ENCODE measurements at regions not wholly inside any gene's neighbourhood (a gene's known extent, or its start where the extent isn't known, plus 50 kb on each side); places are given as distances from the start of the nearest gene placed in this dataset.

- Histone ChIP-seq H3K9me3 (ENCODE audit: insufficient read depth, low read length) (no peaks in the 10 kb centered on the region), H3K27ac (ENCODE audit: low read depth, low read length) (no peak overlapping the region), H2AFZ (ENCODE audit: low read depth, low read length, severe bottlenecking) (no peak overlapping the region), H3K9me2 (replicated peaks; ENCODE audit: insufficient read depth, low read length) (no peaks in the 10 kb centered on the region), H3K9ac (ENCODE audit: low read length) (no peak overlapping the region), H4K20me1 (ENCODE audit: low read depth, low read length) (no peaks in the 10 kb centered on the region), H3K27me3 (ENCODE audit: low read length) (no peaks in the 10 kb centered on the region), H3K4me2 (ENCODE audit: low read depth, low read length, poor library complexity, severe bottlenecking) (no peak overlapping the region), H3K4me3 (ENCODE audit: insufficient read depth, low read length, poor library complexity, severe bottlenecking) (no peak overlapping the region), H3F3A (ENCODE audit: insufficient read depth) (no peaks in the 10 kb centered on the region), H3K79me2 (ENCODE audit: insufficient read depth, low read length) (no peaks in the 10 kb centered on the region), H3K36me3 (ENCODE audit: low read length) (no peaks in the 10 kb centered on the region)
- TF ChIP-seq, protein P1, sequence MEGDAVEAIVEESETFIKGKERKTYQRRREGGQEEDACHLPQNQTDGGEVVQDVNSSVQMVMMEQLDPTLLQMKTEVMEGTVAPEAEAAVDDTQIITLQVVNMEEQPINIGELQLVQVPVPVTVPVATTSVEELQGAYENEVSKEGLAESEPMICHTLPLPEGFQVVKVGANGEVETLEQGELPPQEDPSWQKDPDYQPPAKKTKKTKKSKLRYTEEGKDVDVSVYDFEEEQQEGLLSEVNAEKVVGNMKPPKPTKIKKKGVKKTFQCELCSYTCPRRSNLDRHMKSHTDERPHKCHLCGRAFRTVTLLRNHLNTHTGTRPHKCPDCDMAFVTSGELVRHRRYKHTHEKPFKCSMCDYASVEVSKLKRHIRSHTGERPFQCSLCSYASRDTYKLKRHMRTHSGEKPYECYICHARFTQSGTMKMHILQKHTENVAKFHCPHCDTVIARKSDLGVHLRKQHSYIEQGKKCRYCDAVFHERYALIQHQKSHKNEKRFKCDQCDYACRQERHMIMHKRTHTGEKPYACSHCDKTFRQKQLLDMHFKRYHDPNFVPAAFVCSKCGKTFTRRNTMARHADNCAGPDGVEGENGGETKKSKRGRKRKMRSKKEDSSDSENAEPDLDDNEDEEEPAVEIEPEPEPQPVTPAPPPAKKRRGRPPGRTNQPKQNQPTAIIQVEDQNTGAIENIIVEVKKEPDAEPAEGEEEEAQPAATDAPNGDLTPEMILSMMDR (IDR thresholded peaks at IDR 0.05; ENCODE audit: insufficient read depth, low read length, poor library complexity, severe bottlenecking), result no peak
- no peak for TF ChIP-seq EZH2phosphoT487 (conservative IDR thresholded peaks at IDR 0.05; ENCODE audit: low read length)
These were observed 509.7 kb downstream of the SMARCA1 start for GRCh38 chrX:129013574-129013973.

DNA sequence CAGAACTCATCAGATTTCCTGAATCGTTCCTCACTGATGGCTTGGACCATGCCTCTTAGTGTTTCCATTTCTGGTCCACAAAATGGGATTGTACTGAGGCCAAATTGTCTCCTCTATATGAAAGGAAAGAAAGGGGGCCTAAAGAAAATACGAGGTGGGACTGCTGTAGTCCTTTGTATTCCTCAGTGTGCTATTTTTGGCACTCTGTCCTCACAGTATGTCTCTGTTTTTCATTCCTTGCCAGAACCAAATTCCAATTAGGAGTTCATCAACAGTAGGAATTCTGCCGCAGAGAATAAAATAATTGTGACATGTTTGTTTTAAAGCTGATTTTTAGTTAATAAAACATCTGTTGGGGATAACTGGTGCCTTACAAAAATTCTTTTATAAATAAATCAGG, 515.7 kb downstream of the SMARCA1 start:
- Histone ChIP-seq H3K36me3 (ENCODE audit: low read length) (no peaks in the 10 kb centered on the region), H3K9me2 (replicated peaks; ENCODE audit: insufficient read depth, low read length) (no peaks in the 10 kb centered on the region), H3K27me3 (ENCODE audit: low read length) (no peaks in the 10 kb centered on the region), H3K9me3 (ENCODE audit: insufficient read depth, low read length) (no peaks in the 10 kb centered on the region), H3K9ac (ENCODE audit: low read length) (no peak overlapping the region), H3K27ac (ENCODE audit: low read depth, low read length) (no peak overlapping the region), H3K4me2 (ENCODE audit: low read depth, low read length, poor library complexity, severe bottlenecking) (no peak overlapping the region), H3K79me2 (ENCODE audit: insufficient read depth, low read length) (no peaks in the 10 kb centered on the region), H3F3A (ENCODE audit: insufficient read depth) (no peaks in the 10 kb centered on the region), H3K4me3 (ENCODE audit: insufficient read depth, low read length, poor library complexity, severe bottlenecking) (no peak overlapping the region), H4K20me1 (ENCODE audit: low read depth, low read length) (no peaks in the 10 kb centered on the region), H2AFZ (ENCODE audit: low read depth, low read length, severe bottlenecking) (no peak overlapping the region)
- TF ChIP-seq EZH2phosphoT487 (conservative IDR thresholded peaks at IDR 0.05; ENCODE audit: low read length), result no peak
- TF ChIP-seq, protein P1 (IDR thresholded peaks at IDR 0.05; ENCODE audit: insufficient read depth, low read length, poor library complexity, severe bottlenecking), result no peak

GRCh38 chrX:129006491-129006890, 516.8 kb downstream of the SMARCA1 start:
- no peaks in the 10 kb centered on the region for H3K9me2 ChIP-seq (replicated peaks; ENCODE audit: insufficient read depth, low read length)
- H3F3A ChIP-seq (ENCODE audit: insufficient read depth), result no peaks in the 10 kb centered on the region
- no peak overlapping the region for H3K9ac ChIP-seq (ENCODE audit: low read length)
- no peaks in the 10 kb centered on the region for H3K27me3 ChIP-seq (ENCODE audit: low read length)
- no peak overlapping the region for H2AFZ ChIP-seq (ENCODE audit: low read depth, low read length, severe bottlenecking)
- no peaks in the 10 kb centered on the region for H3K36me3 ChIP-seq (ENCODE audit: low read length)
- H3K9me3 ChIP-seq (ENCODE audit: insufficient read depth, low read length), result no peaks in the 10 kb centered on the region
- no peak overlapping the region for H3K4me2 ChIP-seq (ENCODE audit: low read depth, low read length, poor library complexity, severe bottlenecking)
- H3K4me3 ChIP-seq (ENCODE audit: insufficient read depth, low read length, poor library complexity, severe bottlenecking), result no peak overlapping the region
- H3K27ac ChIP-seq (ENCODE audit: low read depth, low read length), result no peak overlapping the region
- H3K79me2 ChIP-seq (ENCODE audit: insufficient read depth, low read length), result no peaks in the 10 kb centered on the region
- TF ChIP-seq, protein P1 (IDR thresholded peaks at IDR 0.05; ENCODE audit: insufficient read depth, low read length, poor library complexity, severe bottlenecking), result no peak
- no peak for TF ChIP-seq EZH2phosphoT487 (conservative IDR thresholded peaks at IDR 0.05; ENCODE audit: low read length)
- no peaks in the 10 kb centered on the region for H4K20me1 ChIP-seq (ENCODE audit: low read depth, low read length)

Data from SU-DHL-6 (cell line).